Activated CD4-positive, alpha-beta T cell treated with anti-CD3 and anti-CD28 coated beads, Interleukin-2, amount 10 ng/mL, durations not matched to agents 24 days and 14 days (primary cell): ENCODE measurements at regions not wholly inside any gene's neighbourhood (a gene's known extent, or its start where the extent isn't known, plus 50 kb on each side); places are given as distances from the start of the nearest gene placed in this dataset.

ENCODE experiments used
- DNase-seq: peaks from one replicate; pipeline ENCODE4 v3.0.0; 2022
- H3K27ac Mint-ChIP-seq: one replicate; pipeline ENCODE4 v1.8.0; 2022; ENCODE audit warnings: mild to moderate bottlenecking, mixed read lengths
- H3K27me3 Mint-ChIP-seq: one replicate; pipeline ENCODE4 v1.8.0; 2022; ENCODE audit warnings: mixed read lengths
- H3K36me3 Mint-ChIP-seq: one replicate; pipeline ENCODE4 v1.8.0; 2022; ENCODE audit warnings: low read depth, mild to moderate bottlenecking, mixed read lengths
- H3K4me1 Mint-ChIP-seq: one replicate; pipeline ENCODE4 v1.8.0; 2021; ENCODE audit warnings: mixed read lengths
- H3K4me3 Mint-ChIP-seq: one replicate; pipeline ENCODE4 v1.8.0; 2022; ENCODE audit warnings: mild to moderate bottlenecking, moderate library complexity, mixed read lengths
- H3K9me3 Mint-ChIP-seq: one replicate; pipeline ENCODE4 v1.8.0; 2021; ENCODE audit warnings: mixed read lengths
- intact Hi-C: fragments of 100-400 bp; cut with micrococcal nuclease; formaldehyde crosslinking; loops from one replicate; pipeline ENCODE4 v1.15.1; 2023

GRCh38 chr10:43882711-43883110 lies 234.0 kb upstream of the ZNF32 start:
- no peaks in the 10 kb centered on the region for H3K9me3 Mint-ChIP-seq
- H3K4me3 Mint-ChIP-seq: no peak overlapping the region
- no peak for DNase-seq
- intact Hi-C loops: no loop called here
- H3K27ac Mint-ChIP-seq: no peak overlapping the region
- no peaks in the 10 kb centered on the region for H3K36me3 Mint-ChIP-seq
- peaks cover 19% of the 10 kb centered on the region for H3K27me3 Mint-ChIP-seq
- H3K4me1 Mint-ChIP-seq: no peaks in the 10 kb centered on the region

- H3K27ac Mint-ChIP-seq: no peak overlapping the region
- intact Hi-C loops: no loop called here
- H3K4me3 Mint-ChIP-seq: no peak overlapping the region
- DNase-seq: no peak
- H3K9me3 Mint-ChIP-seq: no peaks in the 10 kb centered on the region
- H3K27me3 Mint-ChIP-seq: peaks cover 10% of the 10 kb centered on the region
- H3K4me1 Mint-ChIP-seq: no peaks in the 10 kb centered on the region
- no peaks in the 10 kb centered on the region for H3K36me3 Mint-ChIP-seq
These were observed 233.0 kb upstream of the ZNF32 start for GRCh38 chr10:43881657-43882056.

- DNase-seq: no peak
- no peak overlapping the region for H3K27ac Mint-ChIP-seq
- H3K4me3 Mint-ChIP-seq: no peak overlapping the region
- H3K4me1 Mint-ChIP-seq: no peaks in the 10 kb centered on the region
- intact Hi-C loops: no loop called here
- H3K36me3 Mint-ChIP-seq: no peaks in the 10 kb centered on the region
- peaks cover 9% of the 10 kb centered on the region for H3K27me3 Mint-ChIP-seq
- no peaks in the 10 kb centered on the region for H3K9me3 Mint-ChIP-seq
These were observed 231.5 kb upstream of the ZNF32 start for GRCh38 chr10:43880160-43880559.

- H3K27ac Mint-ChIP-seq: no peak overlapping the region
- H3K4me1 Mint-ChIP-seq: no peaks in the 10 kb centered on the region
- H3K36me3 Mint-ChIP-seq: no peaks in the 10 kb centered on the region
- H3K4me3 Mint-ChIP-seq: no peak overlapping the region
- peaks cover 9% of the 10 kb centered on the region for H3K27me3 Mint-ChIP-seq
- no peak for DNase-seq
- intact Hi-C loops: no loop called here
- H3K9me3 Mint-ChIP-seq: no peaks in the 10 kb centered on the region
These were observed 231.1 kb upstream of the ZNF32 start for GRCh38 chr10:43879742-43880141.

- peaks cover 10% of the 10 kb centered on the region for H3K27me3 Mint-ChIP-seq
- H3K4me3 Mint-ChIP-seq: no peak overlapping the region
- H3K36me3 Mint-ChIP-seq: no peaks in the 10 kb centered on the region
- no peaks in the 10 kb centered on the region for H3K9me3 Mint-ChIP-seq
- DNase-seq: no peak
- intact Hi-C loops: no loop called here
- no peak overlapping the region for H3K27ac Mint-ChIP-seq
- no peaks in the 10 kb centered on the region for H3K4me1 Mint-ChIP-seq
These were observed 230.5 kb upstream of the ZNF32 start for GRCh38 chr10:43879162-43879561.

GRCh38 chr10:43878386-43878785 lies 229.7 kb upstream of the ZNF32 start:
- no peak overlapping the region for H3K4me3 Mint-ChIP-seq
- no peaks in the 10 kb centered on the region for H3K4me1 Mint-ChIP-seq
- H3K9me3 Mint-ChIP-seq: no peaks in the 10 kb centered on the region
- peaks cover 10% of the 10 kb centered on the region for H3K27me3 Mint-ChIP-seq
- intact Hi-C loops: no loop called here
- no peaks in the 10 kb centered on the region for H3K36me3 Mint-ChIP-seq
- no peak overlapping the region for H3K27ac Mint-ChIP-seq
- no peak for DNase-seq

GRCh38 chr10:43876976-43877375 lies 228.3 kb upstream of the ZNF32 start:
- no peak for DNase-seq
- Mint-ChIP-seq H3K9me3 (no peaks in the 10 kb centered on the region), H3K36me3 (no peaks in the 10 kb centered on the region), H3K4me1 (no peaks in the 10 kb centered on the region), H3K27me3 (peaks cover 9% of the 10 kb centered on the region), H3K4me3 (no peak overlapping the region), H3K27ac (no peak overlapping the region)
- intact Hi-C loops: no loop called here

GRCh38 chr10:43874984-43875383 lies 226.3 kb upstream of the ZNF32 start:
- Mint-ChIP-seq H3K36me3 (no peaks in the 10 kb centered on the region), H3K4me1 (no peaks in the 10 kb centered on the region), H3K27me3 (peaks cover 7% of the 10 kb centered on the region), H3K4me3 (no peak overlapping the region), H3K9me3 (no peaks in the 10 kb centered on the region), H3K27ac (no peak overlapping the region)
- intact Hi-C loops: no loop called here
- no peak for DNase-seq

- intact Hi-C loops: no loop called here
- H3K4me3 Mint-ChIP-seq: no peak overlapping the region
- H3K4me1 Mint-ChIP-seq: no peaks in the 10 kb centered on the region
These were observed 225.0 kb upstream of the ZNF32 start for GRCh38 chr10:43873717-43874116.

GRCh38 chr10:43872644-43873043 lies 224.0 kb upstream of the ZNF32 start:
- no peak overlapping the region for H3K4me3 Mint-ChIP-seq
- no peak for DNase-seq

More at GRCh38 chr10:43873717-43874116, 225.0 kb upstream of the ZNF32 start:
- H3K9me3 Mint-ChIP-seq: no peaks in the 10 kb centered on the region
- no peaks in the 10 kb centered on the region for H3K36me3 Mint-ChIP-seq
- no peak for DNase-seq
- H3K27me3 Mint-ChIP-seq: peaks cover 6% of the 10 kb centered on the region
- H3K27ac Mint-ChIP-seq: no peak overlapping the region

GRCh38 chr10:43871545-43871944 lies 222.9 kb upstream of the ZNF32 start:
- H3K4me3 Mint-ChIP-seq: no peak overlapping the region
- no peaks in the 10 kb centered on the region for H3K36me3 Mint-ChIP-seq
- DNase-seq: no peak
- peaks cover 3% of the 10 kb centered on the region for H3K27me3 Mint-ChIP-seq
- no peaks in the 10 kb centered on the region for H3K9me3 Mint-ChIP-seq
- no peak overlapping the region for H3K27ac Mint-ChIP-seq
- intact Hi-C loops: no loop called here
- H3K4me1 Mint-ChIP-seq: no peaks in the 10 kb centered on the region

More at GRCh38 chr10:43872644-43873043, 224.0 kb upstream of the ZNF32 start:
- Mint-ChIP-seq H3K27ac (no peak overlapping the region), H3K9me3 (no peaks in the 10 kb centered on the region), H3K27me3 (peaks cover 3% of the 10 kb centered on the region), H3K4me1 (no peaks in the 10 kb centered on the region), H3K36me3 (no peaks in the 10 kb centered on the region)
- intact Hi-C loops: no loop called here

- Mint-ChIP-seq H3K27me3 (peaks cover 3% of the 10 kb centered on the region), H3K27ac (no peak overlapping the region), H3K4me1 (no peaks in the 10 kb centered on the region), H3K4me3 (no peak overlapping the region), H3K36me3 (no peaks in the 10 kb centered on the region), H3K9me3 (no peaks in the 10 kb centered on the region)
- no peak for DNase-seq
- intact Hi-C loops: no loop called here
These were observed 222.3 kb upstream of the ZNF32 start for GRCh38 chr10:43870968-43871439.

GRCh38 chr10:43869669-43870322 lies 221.1 kb upstream of the ZNF32 start:
- H3K27me3 Mint-ChIP-seq: peaks cover 3% of the 10 kb centered on the region
- H3K4me1 Mint-ChIP-seq: no peaks in the 10 kb centered on the region
- H3K27ac Mint-ChIP-seq: no peak overlapping the region
- DNase-seq: no peak
- H3K36me3 Mint-ChIP-seq: no peaks in the 10 kb centered on the region
- intact Hi-C loops: no loop called here
- no peaks in the 10 kb centered on the region for H3K9me3 Mint-ChIP-seq
- no peak overlapping the region for H3K4me3 Mint-ChIP-seq

GRCh38 chr10:43868952-43869351 lies 220.3 kb upstream of the ZNF32 start:
- Mint-ChIP-seq H3K27me3 (no peaks in the 10 kb centered on the region), H3K4me3 (no peak overlapping the region), H3K27ac (no peak overlapping the region), H3K9me3 (no peaks in the 10 kb centered on the region), H3K36me3 (no peaks in the 10 kb centered on the region), H3K4me1 (no peaks in the 10 kb centered on the region)
- DNase-seq: no peak
- intact Hi-C loops: no loop called here
